ENCODE measurements at regions not wholly inside any gene's neighbourhood (a gene's known extent, or its start where the extent isn't known, plus 50 kb on each side); places are given as distances from the start of the nearest gene placed in this dataset.
A peak's percentile ranks its signal among the peaks of the same experiment; 100 is the strongest.

DNA sequence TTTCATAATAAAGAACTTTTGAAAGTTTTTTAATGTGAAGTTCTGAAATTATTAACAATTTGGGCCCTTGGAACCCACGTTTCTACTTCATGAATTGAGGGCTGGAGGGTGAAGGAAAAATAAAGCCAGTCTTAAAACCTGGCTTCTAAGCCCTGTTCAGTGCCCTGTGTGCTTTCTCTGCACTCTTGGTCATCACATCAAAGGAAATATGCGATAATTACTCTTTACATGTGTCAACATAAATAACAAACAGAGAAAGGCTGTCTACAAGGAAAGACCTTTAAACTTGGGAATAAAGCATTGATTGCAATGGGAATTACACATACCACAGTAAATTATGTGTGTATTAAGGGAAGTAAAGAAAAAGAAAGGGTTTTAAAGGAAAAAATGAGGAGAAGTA is 150.7 kb upstream of the KLF7 start:
- no peaks in the 10 kb centered on the region for H3K9me3 Mint-ChIP-seq
- H3K27me3 Mint-ChIP-seq = no peaks in the 10 kb centered on the region
- no peak overlapping the region for H3K4me3 Mint-ChIP-seq
- H3K4me1 Mint-ChIP-seq (ENCODE audit: low read depth) = peaks cover 27% of the 10 kb centered on the region
- H3K36me3 Mint-ChIP-seq (ENCODE audit: low read depth) = no peaks in the 10 kb centered on the region
- no peak overlapping the region for H3K27ac Mint-ChIP-seq

DNA sequence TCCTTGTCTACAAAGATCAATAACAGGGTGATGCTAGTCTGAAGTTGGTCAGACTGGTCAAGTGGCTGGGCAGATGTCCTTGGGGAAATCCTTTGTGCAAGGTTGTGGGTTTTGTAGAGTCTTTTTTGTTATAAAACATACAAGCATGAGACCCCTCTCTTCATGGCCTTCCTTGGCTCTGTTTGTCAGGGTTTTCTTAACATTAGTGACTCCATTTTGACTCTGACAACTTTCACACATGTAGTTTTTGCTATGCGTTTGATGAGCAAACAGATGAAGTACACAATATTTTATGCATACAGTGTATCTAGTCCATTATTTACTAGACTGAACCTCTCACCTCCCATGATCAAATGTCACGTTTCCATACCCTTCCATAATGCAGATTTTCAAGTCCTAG is 151.2 kb upstream of the KLF7 start:
- Mint-ChIP-seq H3K4me1 (ENCODE audit: low read depth) (peaks cover 22% of the 10 kb centered on the region), H3K27ac (no peak overlapping the region), H3K9me3 (no peaks in the 10 kb centered on the region), H3K36me3 (ENCODE audit: low read depth) (no peaks in the 10 kb centered on the region), H3K4me3 (no peak overlapping the region), H3K27me3 (no peaks in the 10 kb centered on the region)

DNA sequence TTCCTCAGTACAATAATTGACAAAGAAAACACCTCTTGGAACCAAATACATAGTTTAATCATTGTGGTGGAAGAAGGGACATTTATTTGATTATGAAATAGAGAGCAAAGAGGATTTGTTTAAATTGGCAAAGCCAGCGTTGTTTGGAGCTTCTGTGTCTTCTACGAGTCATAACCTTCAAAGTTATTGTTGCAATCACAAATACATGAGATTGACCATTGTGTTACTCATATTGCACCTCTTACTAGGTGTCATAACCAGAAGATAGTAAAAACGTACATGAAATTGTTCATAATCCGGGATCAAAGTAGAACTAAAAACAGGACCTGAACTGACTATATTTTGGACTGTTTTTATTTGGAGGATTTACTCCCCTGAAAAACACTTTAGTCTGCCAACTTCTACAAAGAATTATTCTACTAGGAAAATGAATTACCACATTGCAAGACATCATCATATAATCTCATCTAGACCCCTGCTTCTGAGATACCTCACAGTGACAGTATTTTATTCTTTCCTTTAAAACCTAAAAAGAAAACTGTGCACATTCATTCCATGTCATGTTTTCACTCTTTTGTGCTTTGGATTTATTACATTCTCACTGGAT is 151.7 kb upstream of the KLF7 start:
- Mint-ChIP-seq H3K27me3 (no peaks in the 10 kb centered on the region), H3K36me3 (ENCODE audit: low read depth) (no peaks in the 10 kb centered on the region), H3K4me3 (no peak overlapping the region), H3K9me3 (no peaks in the 10 kb centered on the region), H3K4me1 (ENCODE audit: low read depth) (peaks cover 17% of the 10 kb centered on the region), H3K27ac (peak overlapping the region; percentile 1)

DNA sequence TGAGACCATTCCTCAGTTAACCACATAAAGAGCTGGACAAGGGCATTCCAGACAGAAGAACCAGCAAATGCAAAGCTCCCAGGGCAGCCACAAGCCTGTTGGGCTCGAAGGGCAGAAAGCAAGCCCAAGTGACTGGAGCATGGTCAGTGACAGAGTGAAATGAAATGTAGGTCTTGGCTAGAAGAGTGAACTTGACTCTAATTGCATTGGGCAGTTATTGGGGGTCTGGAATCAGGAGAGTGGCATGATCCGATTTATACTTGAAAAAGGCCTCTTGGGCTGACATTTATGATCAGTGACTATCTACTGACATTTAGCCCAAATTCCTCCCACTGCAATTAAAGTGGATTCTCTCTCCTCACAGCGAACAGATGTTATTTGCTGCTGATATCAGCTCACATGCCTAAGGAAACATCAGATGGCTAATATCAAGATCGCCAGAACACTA is 152.5 kb upstream of the KLF7 start:
- Mint-ChIP-seq H3K4me3 (no peak overlapping the region), H3K36me3 (ENCODE audit: low read depth) (no peaks in the 10 kb centered on the region), H3K27ac (no peak overlapping the region), H3K4me1 (ENCODE audit: low read depth) (peaks cover 15% of the 10 kb centered on the region), H3K9me3 (no peaks in the 10 kb centered on the region), H3K27me3 (no peaks in the 10 kb centered on the region)

- no peak overlapping the region for H3K4me3 Mint-ChIP-seq
- H3K9me3 Mint-ChIP-seq = no peaks in the 10 kb centered on the region
- H3K4me1 Mint-ChIP-seq (ENCODE audit: low read depth) = peaks cover 15% of the 10 kb centered on the region
These were observed 153.6 kb upstream of the KLF7 start for GRCh38 chr2:207319316-207319715.

DNA sequence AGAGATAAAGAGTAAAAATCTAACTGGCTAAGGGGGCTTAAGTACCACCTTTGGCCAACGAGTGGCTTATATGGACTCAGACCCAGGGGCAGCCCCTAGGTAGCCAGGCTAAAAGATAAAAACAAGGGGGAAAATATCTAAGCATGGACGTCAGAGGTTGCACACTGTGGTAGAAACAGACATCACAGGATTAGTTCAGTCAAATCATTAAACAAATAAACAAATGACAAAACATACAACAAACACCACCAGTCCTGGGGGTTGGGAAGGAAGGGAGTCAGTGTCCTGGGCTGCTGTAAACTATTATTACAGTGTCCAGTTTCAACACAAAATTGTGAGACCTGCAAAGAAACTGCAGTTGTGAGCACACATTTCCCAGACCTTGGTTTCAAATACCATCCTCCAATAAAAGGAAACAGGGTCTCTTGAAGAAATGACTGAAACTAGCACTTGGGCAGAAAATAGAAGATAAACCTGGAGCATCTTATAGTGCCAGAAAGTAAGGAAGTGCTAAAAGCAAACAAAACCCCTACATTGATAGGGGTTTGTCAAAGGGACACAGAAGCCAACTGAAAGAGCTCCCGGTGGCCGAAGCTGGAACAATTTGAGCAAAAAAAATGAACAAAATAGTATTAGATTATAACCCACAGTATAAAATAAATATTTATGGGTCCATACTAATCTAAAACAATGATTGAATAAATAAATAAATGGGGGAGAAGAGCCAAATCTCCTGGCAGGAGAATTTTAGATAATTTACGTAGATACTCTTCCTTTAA is 154.8 kb upstream of the KLF7 start:
- Mint-ChIP-seq H3K36me3 (ENCODE audit: low read depth) (no peaks in the 10 kb centered on the region), H3K27me3 (no peaks in the 10 kb centered on the region), H3K4me3 (no peak overlapping the region), H3K27ac (no peak overlapping the region), H3K4me1 (ENCODE audit: low read depth) (peaks cover 15% of the 10 kb centered on the region), H3K9me3 (no peaks in the 10 kb centered on the region)

More at GRCh38 chr2:207319316-207319715, 153.6 kb upstream of the KLF7 start:
- no peaks in the 10 kb centered on the region for H3K36me3 Mint-ChIP-seq (ENCODE audit: low read depth)
- no peak overlapping the region for H3K27ac Mint-ChIP-seq
- no peaks in the 10 kb centered on the region for H3K27me3 Mint-ChIP-seq

- Mint-ChIP-seq H3K4me1 (ENCODE audit: low read depth) (peaks cover 15% of the 10 kb centered on the region), H3K9me3 (no peaks in the 10 kb centered on the region), H3K4me3 (no peak overlapping the region), H3K36me3 (ENCODE audit: low read depth) (no peaks in the 10 kb centered on the region), H3K27me3 (no peaks in the 10 kb centered on the region), H3K27ac (no peak overlapping the region)
These were observed 155.8 kb upstream of the KLF7 start for GRCh38 chr2:207321514-207321913.

GRCh38 chr2:207324001-207324400 is 158.3 kb upstream of the KLF7 start:
- Mint-ChIP-seq H3K4me3 (no peak overlapping the region), H3K4me1 (ENCODE audit: low read depth) (peaks cover 16% of the 10 kb centered on the region), H3K36me3 (ENCODE audit: low read depth) (no peaks in the 10 kb centered on the region), H3K27me3 (no peaks in the 10 kb centered on the region), H3K27ac (no peak overlapping the region), H3K9me3 (no peaks in the 10 kb centered on the region)

DNA sequence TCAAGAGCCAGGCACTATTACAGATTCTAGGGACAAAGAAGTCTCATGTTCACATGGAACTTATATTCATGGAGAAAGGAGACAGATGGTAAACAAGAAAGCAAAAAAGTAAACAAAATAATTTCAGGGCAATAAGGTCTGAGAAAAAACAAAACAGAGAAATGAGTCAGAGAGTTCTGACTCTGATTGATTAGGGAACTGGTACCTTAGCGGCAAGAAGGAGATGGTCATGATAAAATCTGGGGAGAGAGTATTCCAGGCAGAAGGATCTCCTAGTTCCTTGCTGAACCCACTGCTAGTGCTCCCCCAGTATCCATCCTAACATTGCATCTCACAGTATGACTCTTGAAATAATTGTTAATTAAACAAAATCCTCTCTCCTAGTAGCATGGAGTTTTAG is 161.8 kb upstream of the KLF7 start:
- Mint-ChIP-seq H3K4me3 (no peak overlapping the region), H3K36me3 (ENCODE audit: low read depth) (no peaks in the 10 kb centered on the region), H3K27ac (no peak overlapping the region), H3K4me1 (ENCODE audit: low read depth) (peaks cover 44% of the 10 kb centered on the region), H3K9me3 (no peaks in the 10 kb centered on the region), H3K27me3 (no peaks in the 10 kb centered on the region)

DNA sequence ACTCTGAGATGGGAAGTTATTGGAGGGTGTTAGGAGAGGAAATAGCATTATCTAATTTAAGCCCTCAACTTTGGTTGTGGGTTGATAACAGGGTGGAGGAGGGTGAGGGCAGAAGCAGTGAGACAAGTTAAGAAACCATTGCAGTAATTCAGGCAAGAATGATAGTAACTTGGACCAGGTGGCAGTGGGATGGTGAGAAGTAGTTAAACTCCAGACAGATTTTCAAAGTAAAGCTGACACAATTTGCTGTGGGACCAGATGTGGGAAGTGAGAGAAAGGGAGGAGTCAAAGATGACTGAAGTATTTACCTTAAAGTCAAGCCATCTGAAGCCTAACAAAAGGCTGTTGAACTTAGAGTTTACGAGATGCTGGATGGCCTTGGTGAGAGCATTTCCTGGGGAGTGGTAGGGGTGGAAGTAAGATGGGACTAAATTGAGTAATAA is 163.2 kb upstream of the KLF7 start:
- Mint-ChIP-seq H3K27me3 (no peaks in the 10 kb centered on the region), H3K4me3 (peak overlapping the region; percentile 51), H3K9me3 (no peaks in the 10 kb centered on the region), H3K36me3 (ENCODE audit: low read depth) (no peaks in the 10 kb centered on the region), H3K27ac (peak overlapping the region; percentile 81), H3K4me1 (ENCODE audit: low read depth) (peaks cover 58% of the 10 kb centered on the region)

- Mint-ChIP-seq H3K4me3 (peak overlapping the region; percentile 58), H3K9me3 (no peaks in the 10 kb centered on the region), H3K4me1 (ENCODE audit: low read depth) (peaks cover 78% of the 10 kb centered on the region), H3K27ac (peak overlapping the region; percentile 94), H3K27me3 (no peaks in the 10 kb centered on the region), H3K36me3 (ENCODE audit: low read depth) (no peaks in the 10 kb centered on the region)
These were observed 165.2 kb upstream of the KLF7 start for GRCh38 chr2:207330912-207331311.

- H3K27ac Mint-ChIP-seq = no peak overlapping the region
- H3K36me3 Mint-ChIP-seq (ENCODE audit: low read depth) = no peaks in the 10 kb centered on the region
- no peaks in the 10 kb centered on the region for H3K27me3 Mint-ChIP-seq
- H3K9me3 Mint-ChIP-seq = no peaks in the 10 kb centered on the region
- H3K4me1 Mint-ChIP-seq (ENCODE audit: low read depth) = peaks cover 84% of the 10 kb centered on the region
- no peak overlapping the region for H3K4me3 Mint-ChIP-seq
These were observed 165.9 kb upstream of the KLF7 start for GRCh38 chr2:207331674-207332073.

GRCh38 chr2:207332480-207333212 is 166.9 kb upstream of the KLF7 start:
- Mint-ChIP-seq H3K27ac (peak overlapping the region; percentile 74), H3K36me3 (ENCODE audit: low read depth) (no peaks in the 10 kb centered on the region), H3K4me3 (no peak overlapping the region), H3K9me3 (no peaks in the 10 kb centered on the region), H3K27me3 (no peaks in the 10 kb centered on the region), H3K4me1 (ENCODE audit: low read depth) (peaks cover 90% of the 10 kb centered on the region)

DNA sequence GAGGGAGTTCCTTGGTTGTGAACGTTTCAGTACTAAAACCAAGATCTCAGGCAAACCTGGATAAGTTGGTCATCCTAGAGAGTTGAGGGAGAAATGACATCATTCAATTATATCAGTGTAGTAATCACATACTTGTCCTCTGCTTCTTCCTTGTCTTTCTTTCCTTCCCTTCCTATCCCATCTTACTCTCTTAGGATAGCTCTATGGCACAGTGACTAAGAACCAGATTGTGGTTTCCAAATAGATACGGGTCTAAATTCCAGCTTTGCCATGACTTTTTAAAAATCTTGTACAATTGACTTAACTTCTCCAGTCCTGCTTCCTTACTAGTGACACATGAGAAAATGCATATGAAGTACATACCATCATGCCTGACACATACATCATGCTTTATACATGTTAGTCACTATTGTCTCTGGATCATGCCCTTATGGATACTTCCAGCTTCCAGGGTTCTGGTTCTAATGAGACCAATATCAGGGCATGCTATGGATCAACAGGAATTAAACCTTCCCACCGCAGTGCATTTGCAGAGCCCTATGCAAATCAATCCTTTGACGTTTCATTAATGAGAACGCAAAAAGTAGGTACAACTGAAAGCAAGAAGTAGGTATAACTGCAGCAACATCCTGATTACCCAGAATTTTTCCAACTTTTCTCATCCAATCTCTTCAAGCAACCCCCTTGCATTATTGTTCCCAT is 168.0 kb upstream of the KLF7 start:
- Mint-ChIP-seq H3K4me3 (peak overlapping the region; percentile 3), H3K4me1 (ENCODE audit: low read depth) (peaks cover 96% of the 10 kb centered on the region), H3K36me3 (ENCODE audit: low read depth) (no peaks in the 10 kb centered on the region), H3K27me3 (no peaks in the 10 kb centered on the region), H3K9me3 (no peaks in the 10 kb centered on the region), H3K27ac (peak overlapping the region; percentile 81)

DNA sequence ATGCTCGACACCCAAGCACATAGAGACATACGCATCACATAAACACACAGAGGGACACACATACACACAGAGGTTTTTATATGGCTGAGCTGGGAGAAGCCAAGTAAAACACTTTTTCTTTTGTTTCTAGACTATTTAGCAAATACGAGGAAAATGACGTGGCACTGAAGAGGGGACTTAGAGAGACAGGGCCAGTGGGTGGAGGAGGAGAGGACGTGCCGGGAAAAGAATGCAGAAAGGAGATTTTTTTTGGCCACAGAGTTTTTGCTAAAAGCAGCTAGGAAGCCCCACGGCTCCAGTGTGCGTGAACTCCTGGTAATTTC is 168.5 kb upstream of the KLF7 start:
- peaks cover 93% of the 10 kb centered on the region for H3K4me1 Mint-ChIP-seq (ENCODE audit: low read depth)

More for the DNA sequence above, 168.5 kb upstream of the KLF7 start:
- no peaks in the 10 kb centered on the region for H3K27me3 Mint-ChIP-seq
- peak overlapping the region; percentile 81 for H3K27ac Mint-ChIP-seq
- H3K4me3 Mint-ChIP-seq = peak overlapping the region; percentile 3
- H3K9me3 Mint-ChIP-seq = no peaks in the 10 kb centered on the region
- H3K36me3 Mint-ChIP-seq (ENCODE audit: low read depth) = no peaks in the 10 kb centered on the region

Measured in stimulated activated naive CD8-positive, alpha-beta T cell treated with anti-CD3 and anti-CD28 coated beads, Interleukin-15, Interleukin-2, amounts not matched to agents 100 ng/mL and 50 ng/mL, for 24 hours (primary cell).